ENCODE measurements at regions not wholly inside any gene's neighbourhood (a gene's known extent, or its start where the extent isn't known, plus 50 kb on each side); places are given as distances from the start of the nearest gene placed in this dataset.

GRCh38 chr20:51158226-51158625, 135.3 kb upstream of the KCNG1 start:
- DNase-seq = no peak
- Mint-ChIP-seq H3K9me3 (no peaks in the 10 kb centered on the region), H3K36me3 (ENCODE audit: low read depth) (no peaks in the 10 kb centered on the region), H3K4me1 (ENCODE audit: low read depth) (no peaks in the 10 kb centered on the region), H3K4me3 (no peak overlapping the region), H3K27ac (no peak overlapping the region), H3K27me3 (peaks cover 73% of the 10 kb centered on the region)
- H3K36me3 ChIP-seq (ENCODE audit: insufficient read depth, low read length) = no peaks in the 10 kb centered on the region
- no peak overlapping the region for H3K27ac ChIP-seq (ENCODE audit: low read depth in 1 of 2, low read length in 2 of 2)
- ATAC-seq (ENCODE audit: poor library complexity) = no peak
- POLR2A ChIA-PET = no interaction called here
- intact Hi-C loops (cut with DNase I, micrococcal nuclease) = no loop called here
- CTCF ChIA-PET = no interaction called here
- H3K27me3 ChIP-seq (ENCODE audit: control insufficient read depth in 1 of 2, insufficient read depth in 2 of 2, low read length in 2 of 2) = peaks cover 8 to 35% of the 10 kb centered on the region in 2 experiments
- no peaks in the 10 kb centered on the region for H3K4me1 ChIP-seq (ENCODE audit: insufficient read depth, low read length)
- H3K9me3 ChIP-seq (ENCODE audit: control insufficient read depth in 1 of 2, insufficient read depth in 1 of 2, low read length in 2 of 2) = peaks cover 0 to 5% of the 10 kb centered on the region in 2 experiments
- no peak overlapping the region for H3K4me3 ChIP-seq (ENCODE audit: low read length)
- TF ChIP-seq CTCF (IDR thresholded peaks at IDR 0.05) = no peak

GRCh38 chr20:51156041-51156982, 133.4 kb upstream of the KCNG1 start:
- Histone ChIP-seq H3K27me3 (ENCODE audit: control insufficient read depth in 1 of 2, insufficient read depth in 2 of 2, low read length in 2 of 2) (peaks cover 8 to 32% of the 10 kb centered on the region in 2 experiments), H3K4me1 (ENCODE audit: insufficient read depth, low read length) (no peaks in the 10 kb centered on the region), H3K36me3 (ENCODE audit: insufficient read depth, low read length) (no peaks in the 10 kb centered on the region), H3K27ac (ENCODE audit: low read depth in 1 of 2, low read length in 2 of 2) (no peak overlapping the region), H3K4me3 (ENCODE audit: low read length) (no peak overlapping the region), H3K9me3 (ENCODE audit: control insufficient read depth in 1 of 2, insufficient read depth in 1 of 2, low read length in 2 of 2) (peaks cover 0 to 5% of the 10 kb centered on the region in 2 experiments)
- Mint-ChIP-seq H3K27me3 (peaks cover 58% of the 10 kb centered on the region), H3K9me3 (no peaks in the 10 kb centered on the region), H3K27ac (no peak overlapping the region), H3K36me3 (ENCODE audit: low read depth) (no peaks in the 10 kb centered on the region), H3K4me1 (ENCODE audit: low read depth) (no peaks in the 10 kb centered on the region), H3K4me3 (no peak overlapping the region)
- no peak for ATAC-seq (ENCODE audit: poor library complexity)
- intact Hi-C loops (cut with DNase I, micrococcal nuclease) = no loop called here
- no peak for TF ChIP-seq CTCF (IDR thresholded peaks at IDR 0.05)
- ChIA-PET POLR2A (no interaction called here), CTCF (no interaction called here)
- no peak for DNase-seq

GRCh38 chr20:51154708-51155690, 132.1 kb upstream of the KCNG1 start:
- no peaks in the 10 kb centered on the region for H3K9me3 ChIP-seq (ENCODE audit: control insufficient read depth in 1 of 2, insufficient read depth in 1 of 2, low read length in 2 of 2)
- H3K27ac Mint-ChIP-seq = no peak overlapping the region
- H3K36me3 Mint-ChIP-seq (ENCODE audit: low read depth) = no peaks in the 10 kb centered on the region
- no peaks in the 10 kb centered on the region for H3K9me3 Mint-ChIP-seq
- H3K27me3 Mint-ChIP-seq = peaks cover 47% of the 10 kb centered on the region
- no peak for ATAC-seq (ENCODE audit: poor library complexity)
- no peaks in the 10 kb centered on the region for H3K4me1 Mint-ChIP-seq (ENCODE audit: low read depth)
- intact Hi-C loops (cut with DNase I, micrococcal nuclease) = no loop called here
- no peak for DNase-seq
- no peak for TF ChIP-seq CTCF (IDR thresholded peaks at IDR 0.05)
- POLR2A ChIA-PET = no interaction called here
- H3K4me3 ChIP-seq (ENCODE audit: low read length) = no peak overlapping the region
- no peaks in the 10 kb centered on the region for H3K36me3 ChIP-seq (ENCODE audit: insufficient read depth, low read length)
- no peaks in the 10 kb centered on the region for H3K4me1 ChIP-seq (ENCODE audit: insufficient read depth, low read length)
- peaks cover 0 to 25% of the 10 kb centered on the region in 2 experiments for H3K27me3 ChIP-seq (ENCODE audit: control insufficient read depth in 1 of 2, insufficient read depth in 2 of 2, low read length in 2 of 2)
- no peak overlapping the region for H3K27ac ChIP-seq (ENCODE audit: low read depth in 1 of 2, low read length in 2 of 2)
- CTCF ChIA-PET = no interaction called here
- H3K4me3 Mint-ChIP-seq = no peak overlapping the region
